Osteocyte (in vitro differentiated cells): ENCODE measurements at regions not wholly inside any gene's neighbourhood (a gene's known extent, or its start where the extent isn't known, plus 50 kb on each side); places are given as distances from the start of the nearest gene placed in this dataset.

Experiments
- DNase-seq: peaks from one replicate; pipeline ENCODE4 v3.0.0; 2021; ENCODE audit warnings: mixed read lengths; ENCODE audit not compliant: unreplicated experiment; ENCODE audit errors: extremely low spot score
- H3K27ac Mint-ChIP-seq: one replicate; pipeline ENCODE4 v1.8.0; 2021; ENCODE audit warnings: mild to moderate bottlenecking, mixed read lengths; ENCODE audit not compliant: unreplicated experiment
- H3K27me3 Mint-ChIP-seq: one replicate; pipeline ENCODE4 v1.8.0; 2021; ENCODE audit warnings: mixed read lengths; ENCODE audit not compliant: unreplicated experiment
- H3K36me3 Mint-ChIP-seq: one replicate; pipeline ENCODE4 v1.8.0; 2021; ENCODE audit warnings: mixed read lengths; ENCODE audit not compliant: unreplicated experiment
- H3K4me1 Mint-ChIP-seq: one replicate; pipeline ENCODE4 v1.8.0; 2021; ENCODE audit warnings: mixed read lengths; ENCODE audit not compliant: unreplicated experiment
- H3K4me3 Mint-ChIP-seq: one replicate; pipeline ENCODE4 v1.8.0; 2021; ENCODE audit warnings: mild to moderate bottlenecking, moderate library complexity, mixed read lengths; ENCODE audit not compliant: unreplicated experiment
- H3K9me3 Mint-ChIP-seq: one replicate; pipeline ENCODE4 v1.8.0; 2021; ENCODE audit warnings: mixed read lengths; ENCODE audit not compliant: unreplicated experiment
- CTCF ChIP-seq: fragments of 200-600 bp; sonication (generic); IDR thresholded peaks from 2 replicates; pipeline ENCODE4 v1.5.0; 2021; ENCODE audit warnings: antibody characterized with exemption, mild to moderate bottlenecking, moderate library complexity

- Mint-ChIP-seq H3K27me3 (no peaks in the 10 kb centered on the region), H3K4me1 (no peaks in the 10 kb centered on the region), H3K36me3 (no peaks in the 10 kb centered on the region), H3K9me3 (no peaks in the 10 kb centered on the region), H3K27ac (no peak overlapping the region), H3K4me3 (no peak overlapping the region)
- no peak for TF ChIP-seq CTCF
- no peak for DNase-seq
Observed at GRCh38 chr2:79253243-79253774, 93.8 kb upstream of the REG3A start.

GRCh38 chr2:79250656-79251055 lies 91.1 kb upstream of the REG3A start:
- Mint-ChIP-seq H3K4me3 (no peak overlapping the region), H3K4me1 (no peaks in the 10 kb centered on the region), H3K9me3 (no peaks in the 10 kb centered on the region), H3K27ac (no peak overlapping the region), H3K27me3 (no peaks in the 10 kb centered on the region), H3K36me3 (no peaks in the 10 kb centered on the region)
- no peak for TF ChIP-seq CTCF
- no peak for DNase-seq

- H3K4me3 Mint-ChIP-seq, result no peak overlapping the region
- H3K4me1 Mint-ChIP-seq, result no peaks in the 10 kb centered on the region
- H3K36me3 Mint-ChIP-seq, result no peaks in the 10 kb centered on the region
- no peak for DNase-seq
- no peak overlapping the region for H3K27ac Mint-ChIP-seq
- no peak for TF ChIP-seq CTCF
- H3K9me3 Mint-ChIP-seq, result no peaks in the 10 kb centered on the region
- no peaks in the 10 kb centered on the region for H3K27me3 Mint-ChIP-seq
Observed at GRCh38 chr2:79248776-79249175, 89.2 kb upstream of the REG3A start.

GRCh38 chr2:79235135-79235534 lies 75.6 kb upstream of the REG3A start:
- DNase-seq, result no peak
- H3K27me3 Mint-ChIP-seq, result no peaks in the 10 kb centered on the region
- peaks cover 6% of the 10 kb centered on the region for H3K9me3 Mint-ChIP-seq
- no peaks in the 10 kb centered on the region for H3K4me1 Mint-ChIP-seq
- H3K27ac Mint-ChIP-seq, result no peak overlapping the region
- TF ChIP-seq CTCF, result no peak
- H3K36me3 Mint-ChIP-seq, result no peaks in the 10 kb centered on the region
- H3K4me3 Mint-ChIP-seq, result no peak overlapping the region

- no peak for TF ChIP-seq CTCF
- peaks cover 2% of the 10 kb centered on the region for H3K27me3 Mint-ChIP-seq
- DNase-seq, result no peak
- H3K27ac Mint-ChIP-seq, result no peak overlapping the region
- H3K4me3 Mint-ChIP-seq, result no peak overlapping the region
- no peaks in the 10 kb centered on the region for H3K9me3 Mint-ChIP-seq
- no peaks in the 10 kb centered on the region for H3K4me1 Mint-ChIP-seq
- no peaks in the 10 kb centered on the region for H3K36me3 Mint-ChIP-seq
Observed at GRCh38 chr2:79223539-79223938, 64.0 kb upstream of the REG3A start.
